MM.1S (cell line): ENCODE measurements at regions not wholly inside any gene's neighbourhood (a gene's known extent, or its start where the extent isn't known, plus 50 kb on each side); places are given as distances from the start of the nearest gene placed in this dataset.

Experiments used
- DNase-seq: peaks from one replicate; pipeline ENCODE4 v3.0.0-alpha.2; 2015
- H2AFZ ChIP-seq: fragments of 300-600 bp; sonication (generic); 2 replicates; pipeline ENCODE4 v1.6.0; 2016; ENCODE audit warnings: antibody characterized with exemption, low read length
- H3F3A ChIP-seq: fragments of 300-600 bp; sonication (generic); 2 replicates; pipeline ENCODE4 v1.6.1; 2016; ENCODE audit warnings: mild to moderate bottlenecking, antibody characterized with exemption, low read length, moderate library complexity, mixed read lengths; ENCODE audit not compliant: insufficient read depth
- H3K27ac ChIP-seq: fragments of 300-600 bp; sonication (generic); 2 replicates; pipeline ENCODE4 v1.5.1; 2016; ENCODE audit warnings: mild to moderate bottlenecking, low read length
- H3K27me3 ChIP-seq: fragments of 300-600 bp; sonication (generic); replicated peaks from 2 replicates; pipeline ENCODE4 v1.6.0; 2016; ENCODE audit warnings: low read length; ENCODE audit not compliant: insufficient read depth
- H3K36me3 ChIP-seq: fragments of 300-600 bp; sonication (generic); replicated peaks from 2 replicates; pipeline ENCODE4 v1.6.1; 2016; ENCODE audit warnings: mild to moderate bottlenecking, low read length, mixed read lengths; ENCODE audit not compliant: insufficient read depth
- H3K4me1 ChIP-seq: fragments of 300-600 bp; sonication (generic); 2 replicates; pipeline ENCODE4 v1.6.1; 2016; ENCODE audit warnings: low read length, mixed read lengths
- H3K4me2 ChIP-seq: fragments of 300-600 bp; sonication (generic); 2 replicates; pipeline ENCODE4 v1.6.0; 2016; ENCODE audit warnings: low read depth, low read length
- H3K4me3 ChIP-seq: fragments of 300-600 bp; sonication (generic); 2 replicates; pipeline ENCODE4 v1.5.1; 2016; ENCODE audit warnings: low read length, mixed read lengths
- H3K79me2 ChIP-seq: fragments of 300-600 bp; sonication (generic); 2 replicates; pipeline ENCODE4 v1.6.1; 2016; ENCODE audit warnings: mixed run types, low read length, mixed read lengths
- H3K9ac ChIP-seq: fragments of 300-600 bp; sonication (generic); 2 replicates; pipeline ENCODE4 v1.6.1; 2016; ENCODE audit warnings: low read length, mixed read lengths
- H3K9me2 ChIP-seq: fragments of 300-600 bp; sonication (generic); replicated peaks from 2 replicates; pipeline ENCODE4 v1.6.1; 2016; ENCODE audit warnings: mild to moderate bottlenecking, low read length, mixed read lengths; ENCODE audit not compliant: insufficient read depth
- H3K9me3 ChIP-seq: fragments of 300-600 bp; sonication (generic); replicated peaks from 2 replicates; pipeline ENCODE4 v1.6.1; 2016; ENCODE audit warnings: mild to moderate bottlenecking, low read length, mixed read lengths; ENCODE audit not compliant: insufficient read depth
- H4K20me1 ChIP-seq: fragments of 300-600 bp; sonication (generic); 2 replicates; pipeline ENCODE4 v1.6.1; 2016; ENCODE audit warnings: mild to moderate bottlenecking, low read length, moderate library complexity, mixed read lengths; ENCODE audit not compliant: insufficient read depth
- CTCF ChIP-seq: fragments of 300-600 bp; sonication (generic); IDR thresholded peaks from 2 replicates; pipeline ENCODE4 v1.5.1; 2016; ENCODE audit warnings: antibody characterized with exemption, low read length, mixed read lengths
- EZH2 ChIP-seq: fragments of 300-600 bp; sonication (generic); optimal IDR thresholded peaks from 2 replicates; pipeline ENCODE3; 2017; ENCODE audit warnings: low read depth, mild to moderate bottlenecking, antibody characterized with exemption, low read length, mixed read lengths
- EZH2phosphoT487 ChIP-seq: fragments of 300-600 bp; sonication (generic); IDR thresholded peaks from 2 replicates; pipeline ENCODE4 v1.6.1; 2018; ENCODE audit warnings: antibody characterized with exemption, low read length

GRCh38 chr13:99123101-99124045, 77.3 kb upstream of the UBAC2 start:
- Histone ChIP-seq H3K4me3 (no peak overlapping the region), H3K9ac (no peak overlapping the region), H3K9me3 (no peaks in the 10 kb centered on the region), H3K27me3 (no peaks in the 10 kb centered on the region), H2AFZ (no peak overlapping the region), H3K27ac (no peak overlapping the region), H3K4me1 (peaks cover 25% of the 10 kb centered on the region), H3F3A (peaks cover 7% of the 10 kb centered on the region; the same call in 1 of the 2 replicates), H4K20me1 (no peaks in the 10 kb centered on the region), H3K79me2 (no peaks in the 10 kb centered on the region), H3K9me2 (no peaks in the 10 kb centered on the region), H3K36me3 (no peaks in the 10 kb centered on the region), H3K4me2 (no peak overlapping the region)
- no peak for TF ChIP-seq EZH2
- DNase-seq, result no peak

- no peaks in the 10 kb centered on the region for H3K27me3 ChIP-seq
- H2AFZ ChIP-seq, result no peak overlapping the region
- peaks cover 11% of the 10 kb centered on the region for H3F3A ChIP-seq
- H3K27ac ChIP-seq, result no peak overlapping the region
- H3K4me1 ChIP-seq, result peaks cover 28% of the 10 kb centered on the region
- no peaks in the 10 kb centered on the region for H3K79me2 ChIP-seq
- no peak for TF ChIP-seq EZH2phosphoT487
- no peak for TF ChIP-seq CTCF
- no peak for TF ChIP-seq EZH2
- no peak for DNase-seq
- H3K9ac ChIP-seq, result no peak overlapping the region
- no peak overlapping the region for H3K4me2 ChIP-seq
- no peaks in the 10 kb centered on the region for H3K9me3 ChIP-seq
- H3K9me2 ChIP-seq, result no peaks in the 10 kb centered on the region
- no peaks in the 10 kb centered on the region for H3K36me3 ChIP-seq
- H3K4me3 ChIP-seq, result no peak overlapping the region
- no peaks in the 10 kb centered on the region for H4K20me1 ChIP-seq
Measured at GRCh38 chr13:99124046-99124400, 76.6 kb upstream of the UBAC2 start.

- TF ChIP-seq EZH2 (no peak), CTCF (no peak), EZH2phosphoT487 (no peak)
- H3K4me1 ChIP-seq, result peaks cover 35% of the 10 kb centered on the region
- no peaks in the 10 kb centered on the region for H3K27me3 ChIP-seq
- H2AFZ ChIP-seq, result no peak overlapping the region
- H3K9me3 ChIP-seq, result no peaks in the 10 kb centered on the region
- DNase-seq, result no peak
- H4K20me1 ChIP-seq, result no peaks in the 10 kb centered on the region
- H3K9ac ChIP-seq, result no peak overlapping the region
- no peaks in the 10 kb centered on the region for H3K79me2 ChIP-seq
- H3F3A ChIP-seq, result peaks cover 15% of the 10 kb centered on the region
- H3K27ac ChIP-seq, result no peak overlapping the region
- no peak overlapping the region for H3K4me2 ChIP-seq
- no peak overlapping the region for H3K4me3 ChIP-seq
- H3K36me3 ChIP-seq, result no peaks in the 10 kb centered on the region
- no peaks in the 10 kb centered on the region for H3K9me2 ChIP-seq
Measured at GRCh38 chr13:99124794-99125316, 75.8 kb upstream of the UBAC2 start.
